ENCODE measurements at regions not wholly inside any gene's neighbourhood (a gene's known extent, or its start where the extent isn't known, plus 50 kb on each side); places are given as distances from the start of the nearest gene placed in this dataset.

DNA sequence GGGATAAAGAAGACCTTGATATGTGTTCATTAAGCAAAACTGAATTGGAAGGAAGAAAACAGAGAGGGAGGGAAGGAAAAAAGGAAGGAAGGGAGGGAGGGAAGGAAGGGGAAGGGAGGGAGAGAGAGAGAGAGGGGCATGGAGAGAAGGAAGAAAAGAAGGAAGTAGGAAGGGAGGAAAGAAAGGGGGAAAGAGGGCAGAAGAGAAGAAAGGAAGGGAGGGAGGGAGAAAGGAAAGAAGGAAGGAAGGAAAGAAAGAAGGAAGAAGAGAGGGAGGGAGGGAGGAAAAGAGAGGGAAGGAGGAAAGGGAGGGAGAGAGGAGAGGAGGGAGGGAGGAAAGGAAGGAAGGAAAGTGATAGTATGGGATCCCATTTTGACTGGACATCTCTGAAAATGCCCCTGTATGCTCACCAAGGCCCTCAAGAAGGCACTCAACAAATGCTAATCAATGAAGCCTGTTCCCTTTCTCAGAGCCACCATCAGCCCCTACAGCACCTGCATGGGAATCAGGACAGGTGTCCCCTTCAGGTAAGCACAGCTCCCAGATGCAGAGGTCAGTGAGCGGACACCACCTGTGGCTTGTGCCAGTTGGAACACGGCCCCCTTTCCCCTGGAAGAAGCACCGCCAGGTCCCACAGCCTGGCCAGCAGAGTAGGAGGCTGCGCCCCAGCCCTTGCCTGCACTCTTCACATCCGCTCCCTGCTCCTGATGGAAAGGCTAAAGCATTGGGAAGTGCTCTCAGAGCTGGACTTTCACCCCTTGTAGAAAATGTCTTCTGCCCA, 161.4 kb upstream of the DIO3 start:
- no peak for ATAC-seq (ENCODE audit: insufficient read depth, low FRiP score)
- DNase-seq, result no peak
- H3K27me3 ChIP-seq (ENCODE audit: control insufficient read depth in 3 of 3, insufficient read depth in 3 of 3, low read length in 2 of 3), result no peaks in the 10 kb centered on the region

DNA sequence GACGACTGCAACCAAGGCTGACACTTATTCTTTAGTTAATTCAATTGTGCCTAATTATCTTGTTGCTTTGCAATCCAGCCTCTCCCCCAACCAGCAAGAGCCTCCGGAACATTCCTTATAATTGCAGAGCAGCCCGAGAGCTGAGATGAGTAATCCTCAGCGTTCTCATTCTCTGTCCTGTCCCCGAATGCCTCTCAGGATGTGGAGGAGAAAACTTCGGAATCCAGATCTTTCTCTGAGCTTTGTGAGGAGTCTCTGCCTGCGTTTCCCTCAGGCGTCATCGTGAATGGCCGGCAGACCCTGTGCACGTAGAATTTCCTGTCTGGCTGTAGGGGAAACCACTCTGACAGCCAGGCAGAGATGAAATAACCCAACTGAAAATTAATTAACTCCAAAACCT, 160.5 kb upstream of the DIO3 start:
- TF ChIP-seq, protein P1, sequence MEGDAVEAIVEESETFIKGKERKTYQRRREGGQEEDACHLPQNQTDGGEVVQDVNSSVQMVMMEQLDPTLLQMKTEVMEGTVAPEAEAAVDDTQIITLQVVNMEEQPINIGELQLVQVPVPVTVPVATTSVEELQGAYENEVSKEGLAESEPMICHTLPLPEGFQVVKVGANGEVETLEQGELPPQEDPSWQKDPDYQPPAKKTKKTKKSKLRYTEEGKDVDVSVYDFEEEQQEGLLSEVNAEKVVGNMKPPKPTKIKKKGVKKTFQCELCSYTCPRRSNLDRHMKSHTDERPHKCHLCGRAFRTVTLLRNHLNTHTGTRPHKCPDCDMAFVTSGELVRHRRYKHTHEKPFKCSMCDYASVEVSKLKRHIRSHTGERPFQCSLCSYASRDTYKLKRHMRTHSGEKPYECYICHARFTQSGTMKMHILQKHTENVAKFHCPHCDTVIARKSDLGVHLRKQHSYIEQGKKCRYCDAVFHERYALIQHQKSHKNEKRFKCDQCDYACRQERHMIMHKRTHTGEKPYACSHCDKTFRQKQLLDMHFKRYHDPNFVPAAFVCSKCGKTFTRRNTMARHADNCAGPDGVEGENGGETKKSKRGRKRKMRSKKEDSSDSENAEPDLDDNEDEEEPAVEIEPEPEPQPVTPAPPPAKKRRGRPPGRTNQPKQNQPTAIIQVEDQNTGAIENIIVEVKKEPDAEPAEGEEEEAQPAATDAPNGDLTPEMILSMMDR (IDR thresholded peaks at IDR 0.05; ENCODE audit: control extremely low read depth, extremely low read depth), result no peak
- Histone ChIP-seq H3K27me3 (ENCODE audit: control insufficient read depth in 3 of 3, insufficient read depth in 3 of 3, low read length in 2 of 3) (no peaks in the 10 kb centered on the region), H3K27ac (ENCODE audit: low read depth in 1 of 2, low read length in 1 of 2) (no peak overlapping the region), H3K9ac (ENCODE audit: insufficient read depth in 1 of 2, low read length in 2 of 2) (peak overlapping the region in 1 of 2 donors; percentile 40), H3K36me3 (ENCODE audit: control insufficient read depth in 4 of 4, insufficient read depth in 4 of 4, low read length in 4 of 4) (no peaks in the 10 kb centered on the region), H3K4me1 (ENCODE audit: control insufficient read depth in 5 of 5, insufficient read depth in 5 of 5, low read length in 5 of 5) (peaks cover 0 to 47% (median 10%) of the 10 kb centered on the region in 5 donors), H3K4me3 (no peak overlapping the region), H3K9me3 (ENCODE audit: control insufficient read depth in 4 of 4, insufficient read depth in 3 of 4, low read length in 3 of 4) (peaks cover 0 to 2% (median 0%) of the 10 kb centered on the region in 4 donors)
- no peak for ATAC-seq (ENCODE audit: insufficient read depth, low FRiP score)
- peak in 1 of 3 donors; percentile 48 for DNase-seq
- 10 to 21% methylated on average over 11 of the region's 11 CpGs for WGBS, 2 donors

More for the DNA sequence above, 161.4 kb upstream of the DIO3 start:
- H3K4me1 ChIP-seq (ENCODE audit: control insufficient read depth in 5 of 5, insufficient read depth in 5 of 5, low read length in 5 of 5), result peaks cover 0 to 40% (median 10%) of the 10 kb centered on the region in 5 donors
- TF ChIP-seq, protein P1 (IDR thresholded peaks at IDR 0.05; ENCODE audit: control extremely low read depth, extremely low read depth), result no peak
- 91% methylated on average over 5 of the region's 5 CpGs for WGBS, 2 donors
- peaks cover 0 to 4% (median 0%) of the 10 kb centered on the region in 4 donors for H3K9me3 ChIP-seq (ENCODE audit: control insufficient read depth in 4 of 4, insufficient read depth in 3 of 4, low read length in 3 of 4)
- no peaks in the 10 kb centered on the region for H3K36me3 ChIP-seq (ENCODE audit: control insufficient read depth in 4 of 4, insufficient read depth in 4 of 4, low read length in 4 of 4)
- H3K27ac ChIP-seq (ENCODE audit: low read depth in 1 of 2, low read length in 1 of 2), result no peak overlapping the region
- no peak overlapping the region for H3K9ac ChIP-seq (ENCODE audit: insufficient read depth in 1 of 2, low read length in 2 of 2)
- H3K4me3 ChIP-seq, result no peak overlapping the region

DNA sequence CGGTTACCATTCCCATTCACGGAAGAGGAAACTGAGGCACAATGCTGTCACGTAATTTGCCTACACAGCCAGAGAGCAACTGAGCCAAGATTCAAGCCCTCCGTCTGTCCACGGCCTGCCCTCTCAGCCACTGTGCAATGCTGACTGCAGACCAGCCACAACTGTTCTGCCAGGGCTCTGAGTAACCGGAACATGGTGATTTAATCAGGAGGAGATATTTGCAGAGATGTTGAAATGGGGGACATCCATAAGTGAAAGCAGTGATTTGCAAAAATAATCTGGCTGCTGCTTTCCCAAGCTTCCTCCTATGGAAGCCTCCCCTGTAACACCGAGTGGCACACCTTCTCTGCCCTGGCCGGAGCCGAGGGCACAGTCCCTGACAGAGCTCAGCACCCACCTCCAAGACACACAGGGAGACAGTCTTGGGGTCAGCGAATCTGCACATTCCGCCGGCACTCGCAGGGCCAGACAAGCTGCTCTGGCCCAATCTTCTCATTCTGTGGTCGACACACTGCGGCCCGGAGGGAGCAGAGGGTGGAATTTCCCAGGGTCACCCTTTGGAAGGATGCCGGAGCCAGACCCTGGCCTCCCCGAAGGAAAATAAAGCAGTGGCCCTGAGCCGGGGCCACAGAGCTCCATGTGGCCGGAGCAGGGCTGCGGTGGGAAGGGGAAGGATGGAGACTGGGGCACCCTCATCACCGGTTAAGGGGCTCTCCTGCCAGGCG, 158.2 kb upstream of the DIO3 start:
- peak overlapping the region in 1 of 2 donors; percentile 23 for H3K27ac ChIP-seq (ENCODE audit: low read depth in 1 of 2, low read length in 1 of 2)
- no peak for ATAC-seq (ENCODE audit: insufficient read depth, low FRiP score)
- peaks cover 0 to 65% (median 20%) of the 10 kb centered on the region in 5 donors for H3K4me1 ChIP-seq (ENCODE audit: control insufficient read depth in 5 of 5, insufficient read depth in 5 of 5, low read length in 5 of 5)
- no peak overlapping the region for H3K4me3 ChIP-seq
- 85 to 86% methylated on average over 23 of the region's 23 CpGs for WGBS, 2 donors
- no peak overlapping the region for H3K9ac ChIP-seq (ENCODE audit: insufficient read depth in 1 of 2, low read length in 2 of 2)
- H3K36me3 ChIP-seq (ENCODE audit: control insufficient read depth in 4 of 4, insufficient read depth in 4 of 4, low read length in 4 of 4), result no peaks in the 10 kb centered on the region
- peaks cover 0 to 3% (median 0%) of the 10 kb centered on the region in 3 donors for H3K27me3 ChIP-seq (ENCODE audit: control insufficient read depth in 3 of 3, insufficient read depth in 3 of 3, low read length in 2 of 3)
- TF ChIP-seq, protein P1 (IDR thresholded peaks at IDR 0.05; ENCODE audit: control extremely low read depth, extremely low read depth), result no peak
- H3K9me3 ChIP-seq (ENCODE audit: control insufficient read depth in 4 of 4, insufficient read depth in 3 of 4, low read length in 3 of 4), result no peaks in the 10 kb centered on the region
- peak in 1 of 3 donors; percentile 41 for DNase-seq
